ENCODE measurements at regions not wholly inside any gene's neighbourhood (a gene's known extent, or its start where the extent isn't known, plus 50 kb on each side); places are given as distances from the start of the nearest gene placed in this dataset.

DNA sequence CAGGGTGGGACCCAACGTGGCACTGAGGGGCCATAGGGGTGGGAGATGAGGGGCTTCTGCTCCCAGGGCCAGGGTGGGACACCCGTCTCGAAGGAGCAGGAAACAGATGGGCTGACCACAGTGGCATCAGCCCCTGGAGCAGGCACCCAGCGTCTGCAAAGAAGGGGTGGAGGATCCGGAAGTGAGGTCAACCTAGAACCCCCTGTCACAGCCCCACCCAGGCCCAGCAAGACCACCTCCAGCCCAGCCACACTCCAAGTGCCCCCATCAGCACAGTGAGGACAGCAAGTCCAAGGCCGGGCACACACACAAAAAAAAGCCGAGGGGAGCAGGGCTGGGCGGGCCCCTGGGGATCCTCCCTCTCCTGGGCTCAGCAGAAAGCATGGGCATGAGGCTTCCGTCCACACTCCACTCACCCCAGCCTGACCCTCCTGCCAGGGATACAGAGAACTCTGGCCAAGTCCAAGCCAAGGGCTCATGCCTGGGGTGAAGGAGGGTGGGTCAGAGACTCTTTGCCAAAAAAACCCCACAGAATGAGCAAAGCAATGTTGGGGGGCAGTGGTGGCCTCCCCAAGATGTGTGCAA is 111.0 kb downstream of the FOXL3 start:
- DNase-seq (ENCODE audit: low read depth) = no peak
- no peak overlapping the region for H3K4me3 ChIP-seq (ENCODE audit: low read depth, low read length)
- TF ChIP-seq CTCF (IDR thresholded peaks at IDR 0.05; ENCODE audit: low read depth, low read length, missing control alignments) = no peak
- in situ Hi-C loops (cut with HindIII; ENCODE audit: low sequenced_read_pairs) = no loop called here

DNA sequence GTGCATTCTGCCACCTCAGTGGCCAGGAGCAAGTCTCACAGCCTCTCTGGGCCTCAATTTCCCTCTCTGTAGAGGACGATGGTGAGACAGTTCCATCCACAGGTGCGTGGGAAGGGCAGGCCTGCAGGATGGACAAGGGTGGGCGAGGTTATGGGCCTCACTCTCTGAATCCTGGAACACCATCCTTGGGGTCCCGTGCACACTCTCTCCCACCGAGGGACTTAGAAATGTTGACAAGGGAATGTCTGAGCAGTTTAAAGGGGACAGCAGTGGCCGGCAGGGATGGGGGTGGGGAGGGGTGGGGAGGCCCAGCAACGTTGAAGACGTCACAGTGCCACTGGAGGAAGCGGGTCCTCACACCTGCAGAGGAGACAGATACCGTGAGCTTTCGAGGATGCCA is 111.5 kb downstream of the FOXL3 start:
- no peak overlapping the region for H3K4me3 ChIP-seq (ENCODE audit: low read depth, low read length)
- no peak for TF ChIP-seq CTCF (IDR thresholded peaks at IDR 0.05; ENCODE audit: low read depth, low read length, missing control alignments)
- no peak for DNase-seq (ENCODE audit: low read depth)
- in situ Hi-C loops (cut with HindIII; ENCODE audit: low sequenced_read_pairs) = no loop called here

GRCh38 chr7:404812-405488 is 114.7 kb downstream of the PDGFA start:
- in situ Hi-C loops (cut with HindIII; ENCODE audit: low sequenced_read_pairs) = no loop called here
- TF ChIP-seq CTCF (IDR thresholded peaks at IDR 0.05; ENCODE audit: low read depth, low read length, missing control alignments) = no peak
- H3K4me3 ChIP-seq (ENCODE audit: low read depth, low read length) = no peak overlapping the region
- no peak for DNase-seq (ENCODE audit: low read depth)

GRCh38 chr7:405489-406211 is 114.0 kb downstream of the PDGFA start:
- TF ChIP-seq CTCF (IDR thresholded peaks at IDR 0.05; ENCODE audit: low read depth, low read length, missing control alignments) = no peak
- in situ Hi-C loops (cut with HindIII; ENCODE audit: low sequenced_read_pairs) = no loop called here
- no peak overlapping the region for H3K4me3 ChIP-seq (ENCODE audit: low read depth, low read length)
- no peak for DNase-seq (ENCODE audit: low read depth)

GRCh38 chr7:407721-408539 is 111.7 kb downstream of the PDGFA start:
- no peak overlapping the region for H3K4me3 ChIP-seq (ENCODE audit: low read depth, low read length)
- in situ Hi-C loops (cut with HindIII; ENCODE audit: low sequenced_read_pairs) = no loop called here
- DNase-seq (ENCODE audit: low read depth) = no peak
- no peak for TF ChIP-seq CTCF (IDR thresholded peaks at IDR 0.05; ENCODE audit: low read depth, low read length, missing control alignments)

GRCh38 chr7:408751-409311 is 110.8 kb downstream of the PDGFA start:
- no peak for TF ChIP-seq CTCF (IDR thresholded peaks at IDR 0.05; ENCODE audit: low read depth, low read length, missing control alignments)
- no peak overlapping the region for H3K4me3 ChIP-seq (ENCODE audit: low read depth, low read length)
- in situ Hi-C loops (cut with HindIII; ENCODE audit: low sequenced_read_pairs) = no loop called here
- DNase-seq (ENCODE audit: low read depth) = no peak
